Activated T-helper 17 cell treated with anti-CD3 and anti-CD28 coated beads, Interleukin-2, amount 50 U/mL, for 72 hours (primary cell): ENCODE measurements at regions not wholly inside any gene's neighbourhood (a gene's known extent, or its start where the extent isn't known, plus 50 kb on each side); places are given as distances from the start of the nearest gene placed in this dataset.
"Not testable (repeated sequence)": the region's sequence is repeated elsewhere in the genome, so short reads cannot be mapped to it uniquely, and the experiment has no call there.

Experiments used
- ATAC-seq: fragments of 150-1000 bp; cut with Tn5 transposase; replicated peaks from 2 replicates; pipeline ENCODE4 v1.10.0; 2021; ENCODE audit warnings: mild to moderate bottlenecking, moderate library complexity
- H3K27ac Mint-ChIP-seq: one replicate; pipeline ENCODE4 v1.8.0; 2022; ENCODE audit warnings: mixed read lengths
- H3K27me3 Mint-ChIP-seq: one replicate; pipeline ENCODE4 v1.8.0; 2022; ENCODE audit warnings: mixed read lengths
- H3K36me3 Mint-ChIP-seq: one replicate; pipeline ENCODE4 v1.8.0; 2022; ENCODE audit warnings: low read depth, mild to moderate bottlenecking, mixed read lengths
- H3K4me1 Mint-ChIP-seq: one replicate; pipeline ENCODE4 v1.8.0; 2022; ENCODE audit warnings: mixed read lengths
- H3K4me3 Mint-ChIP-seq: one replicate; pipeline ENCODE4 v1.8.0; 2022; ENCODE audit warnings: mild to moderate bottlenecking, mixed read lengths
- H3K9me3 Mint-ChIP-seq: one replicate; pipeline ENCODE4 v1.8.0; 2022; ENCODE audit warnings: mixed read lengths

DNA sequence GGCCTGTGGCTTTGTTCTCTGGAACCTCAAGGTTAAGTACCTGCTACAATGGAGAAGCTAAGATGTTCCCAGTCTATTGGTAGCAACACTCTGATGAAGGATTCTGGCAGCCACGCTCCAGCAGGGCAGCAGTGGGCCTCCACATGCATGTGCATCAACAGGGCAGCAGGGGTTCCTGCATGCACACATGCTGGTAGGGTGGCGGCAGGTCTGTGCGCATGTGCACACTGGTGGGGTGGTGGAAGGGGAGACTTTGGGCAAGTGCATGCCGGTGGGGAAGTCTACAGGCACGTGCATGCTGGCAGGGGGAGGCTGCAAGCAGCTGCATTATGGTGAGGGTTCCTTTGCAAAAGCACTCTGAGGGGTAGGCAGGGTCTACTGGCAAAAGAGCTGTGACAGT lies 160.7 kb downstream of the NKX6-1 start:
- Mint-ChIP-seq H3K27me3 (peaks cover 4% of the 10 kb centered on the region), H3K4me3 (no peak overlapping the region), H3K36me3 (no peaks in the 10 kb centered on the region), H3K27ac (no peak overlapping the region), H3K9me3 (peaks cover 14% of the 10 kb centered on the region), H3K4me1 (no peaks in the 10 kb centered on the region)
- ATAC-seq = no peak

DNA sequence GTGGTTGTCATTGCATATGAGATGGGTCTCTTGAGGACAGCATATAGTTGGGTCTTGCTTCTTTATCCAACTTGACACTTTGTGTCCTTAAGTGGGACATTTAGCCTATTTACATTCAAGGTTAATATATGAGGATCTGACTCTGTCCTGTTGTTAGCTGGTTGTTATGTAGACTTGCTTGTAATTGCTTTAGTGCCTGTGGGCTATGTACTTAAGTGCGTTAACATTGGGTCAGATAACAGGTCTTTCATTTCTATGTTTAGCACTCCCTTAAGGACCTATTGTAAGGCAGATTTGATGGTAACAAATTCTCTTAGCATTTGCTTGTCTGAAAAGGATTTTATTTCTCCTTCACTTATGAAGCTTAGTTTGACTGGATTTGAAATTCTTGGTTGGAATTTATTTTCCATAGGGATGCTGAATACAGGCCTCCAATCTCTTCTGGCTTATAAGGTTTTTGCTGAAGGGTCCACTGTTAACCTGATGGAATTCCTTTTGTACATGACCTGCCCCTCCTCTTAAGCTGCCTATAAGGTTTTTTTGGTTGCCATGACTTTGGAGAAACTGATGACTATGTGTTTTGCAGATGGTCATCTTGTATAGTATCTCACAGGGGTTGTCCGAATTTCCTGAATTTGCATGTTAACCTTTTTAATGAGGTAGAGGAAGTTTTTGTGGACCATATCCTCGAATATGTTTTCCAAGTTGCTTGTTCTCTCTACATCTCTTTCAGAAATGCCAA lies 162.0 kb downstream of the NKX6-1 start:
- peaks cover 4% of the 10 kb centered on the region for H3K27me3 Mint-ChIP-seq
- H3K4me3 Mint-ChIP-seq = no peak overlapping the region
- no peaks in the 10 kb centered on the region for H3K4me1 Mint-ChIP-seq
- peaks cover 11% of the 10 kb centered on the region for H3K9me3 Mint-ChIP-seq
- H3K27ac Mint-ChIP-seq = no peak overlapping the region
- no peak for ATAC-seq
- H3K36me3 Mint-ChIP-seq = no peaks in the 10 kb centered on the region

DNA sequence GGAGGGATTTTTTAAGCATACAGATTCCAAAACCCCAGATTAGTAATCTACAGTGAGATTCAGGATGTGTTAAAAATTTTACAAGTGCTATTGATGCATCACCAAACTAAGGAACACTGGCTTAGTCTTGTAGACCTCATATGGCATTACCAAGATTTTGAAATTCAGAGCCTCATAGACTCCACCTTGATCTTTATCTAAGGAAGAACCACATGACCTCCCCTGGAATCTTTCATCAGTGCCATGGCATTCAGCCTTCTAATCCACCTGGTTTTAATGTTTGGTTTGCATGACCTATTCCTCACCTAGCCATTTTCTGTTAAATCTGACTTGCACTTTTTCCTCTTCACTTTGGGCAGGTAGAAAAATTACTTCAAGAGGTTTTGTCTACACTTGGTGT lies 171.6 kb downstream of the NKX6-1 start:
- Mint-ChIP-seq H3K27ac (no peak overlapping the region), H3K9me3 (peaks cover 3% of the 10 kb centered on the region), H3K27me3 (peaks cover 8% of the 10 kb centered on the region), H3K4me3 (no peak overlapping the region), H3K4me1 (no peaks in the 10 kb centered on the region), H3K36me3 (no peaks in the 10 kb centered on the region)
- ATAC-seq = no peak

DNA sequence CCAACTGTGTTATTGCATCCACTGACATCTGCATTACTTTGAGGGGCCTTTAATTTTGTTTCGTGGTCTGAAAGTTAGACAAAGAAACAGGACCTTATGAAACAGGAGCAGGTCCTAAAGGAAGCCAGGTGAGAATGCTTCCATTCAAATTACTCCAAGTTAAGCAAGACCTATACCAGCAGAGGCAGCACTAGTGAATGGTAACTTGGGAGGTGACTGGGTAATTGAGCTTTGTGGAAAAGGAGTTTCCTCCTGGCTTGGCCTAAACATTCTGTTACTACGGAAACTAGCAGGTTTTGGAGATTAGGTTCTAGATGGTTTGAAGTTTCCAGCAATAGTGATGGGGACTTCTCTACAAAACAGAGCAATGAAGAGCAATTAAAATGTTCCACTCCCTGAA lies 173.5 kb downstream of the NKX6-1 start:
- peaks cover 8% of the 10 kb centered on the region for H3K27me3 Mint-ChIP-seq
- no peaks in the 10 kb centered on the region for H3K36me3 Mint-ChIP-seq
- H3K4me1 Mint-ChIP-seq = no peaks in the 10 kb centered on the region
- peaks cover 3% of the 10 kb centered on the region for H3K9me3 Mint-ChIP-seq
- no peak for ATAC-seq
- H3K27ac Mint-ChIP-seq = no peak overlapping the region
- no peak overlapping the region for H3K4me3 Mint-ChIP-seq

DNA sequence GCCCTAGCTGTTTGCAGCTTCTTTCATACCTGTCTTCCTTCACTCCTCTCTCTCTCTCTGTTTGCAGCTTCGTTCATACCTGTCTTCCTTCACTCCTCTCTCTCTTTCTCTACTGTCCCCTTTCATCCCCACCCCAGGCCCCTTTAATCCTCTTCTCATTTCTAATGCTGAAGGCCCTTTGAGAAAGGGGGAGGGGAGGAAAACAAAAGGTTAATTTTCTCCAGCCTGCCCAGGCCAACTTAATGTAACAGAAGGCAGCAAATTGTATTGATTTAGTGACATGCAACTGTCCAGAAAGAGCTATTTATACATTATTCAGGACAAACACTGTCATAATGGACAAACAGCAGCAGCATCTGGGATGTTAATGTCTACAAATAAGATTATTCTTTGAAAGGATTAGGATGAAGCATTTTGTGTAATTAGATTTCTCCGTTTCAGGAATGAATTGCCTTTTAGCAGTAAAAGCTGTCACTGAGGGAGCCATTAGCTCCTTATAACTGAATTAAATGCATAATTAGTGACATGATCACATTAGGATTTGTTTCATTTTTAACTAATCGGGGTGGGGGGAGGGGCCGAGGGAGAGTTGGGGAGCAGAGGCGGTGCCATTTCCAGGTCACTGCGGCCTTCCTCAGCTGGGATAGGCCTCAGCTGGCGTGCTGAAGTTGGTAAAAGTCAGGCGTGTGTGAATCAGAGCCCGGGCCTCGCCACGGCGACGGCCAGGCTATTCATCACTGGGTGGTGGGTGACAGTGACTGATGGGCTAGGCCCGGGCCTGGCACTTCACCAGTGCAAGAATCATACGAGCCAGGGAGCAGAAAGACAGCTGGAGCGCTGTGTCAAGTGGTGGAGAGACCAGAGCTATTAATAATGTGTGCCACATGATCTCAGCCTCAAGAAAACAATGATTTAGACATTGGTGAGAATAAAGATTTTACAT lies 174.5 kb downstream of the NKX6-1 start:
- Mint-ChIP-seq H3K4me1 (no peaks in the 10 kb centered on the region), H3K27ac (no peak overlapping the region), H3K9me3 (peaks cover 3% of the 10 kb centered on the region), H3K27me3 (peaks cover 8% of the 10 kb centered on the region), H3K4me3 (no peak overlapping the region), H3K36me3 (no peaks in the 10 kb centered on the region)
- no peak for ATAC-seq

DNA sequence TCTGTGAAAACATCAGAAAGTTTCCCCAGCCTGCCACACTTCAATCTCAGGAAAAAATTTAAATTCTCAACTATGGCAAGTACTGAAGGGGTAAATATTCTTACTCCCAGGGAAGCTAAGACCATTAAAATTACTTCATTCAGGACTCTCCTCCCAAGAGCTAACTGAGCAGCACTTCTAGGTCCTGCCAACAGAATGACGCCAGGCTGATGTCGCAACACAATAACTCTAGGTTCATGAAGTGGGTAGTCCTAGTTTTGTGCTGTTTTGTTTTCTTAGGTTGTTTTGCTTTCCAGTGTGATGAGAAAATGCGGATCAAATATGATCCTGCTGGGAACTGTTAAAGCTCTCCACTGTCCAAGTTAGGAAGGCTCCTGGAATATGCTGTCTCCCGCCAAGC lies 180.0 kb downstream of the NKX6-1 start:
- H3K27me3 Mint-ChIP-seq = peaks cover 5% of the 10 kb centered on the region
- no peak overlapping the region for H3K4me3 Mint-ChIP-seq
- H3K4me1 Mint-ChIP-seq = no peaks in the 10 kb centered on the region
- H3K27ac Mint-ChIP-seq = no peak overlapping the region
- H3K36me3 Mint-ChIP-seq = no peaks in the 10 kb centered on the region
- H3K9me3 Mint-ChIP-seq = peaks cover 3% of the 10 kb centered on the region
- no peak for ATAC-seq

DNA sequence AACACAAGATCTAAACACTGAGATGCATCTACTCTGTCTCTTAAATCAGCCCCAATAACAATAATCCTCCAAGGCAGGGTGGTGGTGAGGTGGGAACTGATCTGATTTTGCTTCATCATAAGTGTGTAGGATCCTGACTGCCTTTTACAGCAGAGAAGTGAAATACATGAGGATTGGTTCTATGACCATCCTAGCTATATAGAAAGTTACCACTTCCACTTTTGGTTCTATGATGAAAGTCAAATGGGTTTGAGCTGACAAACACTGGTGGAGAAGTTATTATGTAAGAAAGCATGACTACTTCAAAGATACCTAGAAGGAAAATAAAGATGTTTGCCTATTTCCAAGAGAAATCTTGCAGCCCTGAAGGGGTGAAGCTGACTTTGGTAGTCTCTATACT lies 181.6 kb downstream of the NKX6-1 start:
- no peaks in the 10 kb centered on the region for H3K27me3 Mint-ChIP-seq
- no peak overlapping the region for H3K27ac Mint-ChIP-seq
- ATAC-seq = no peak
- H3K36me3 Mint-ChIP-seq = no peaks in the 10 kb centered on the region
- no peaks in the 10 kb centered on the region for H3K9me3 Mint-ChIP-seq
- no peaks in the 10 kb centered on the region for H3K4me1 Mint-ChIP-seq
- H3K4me3 Mint-ChIP-seq = no peak overlapping the region

DNA sequence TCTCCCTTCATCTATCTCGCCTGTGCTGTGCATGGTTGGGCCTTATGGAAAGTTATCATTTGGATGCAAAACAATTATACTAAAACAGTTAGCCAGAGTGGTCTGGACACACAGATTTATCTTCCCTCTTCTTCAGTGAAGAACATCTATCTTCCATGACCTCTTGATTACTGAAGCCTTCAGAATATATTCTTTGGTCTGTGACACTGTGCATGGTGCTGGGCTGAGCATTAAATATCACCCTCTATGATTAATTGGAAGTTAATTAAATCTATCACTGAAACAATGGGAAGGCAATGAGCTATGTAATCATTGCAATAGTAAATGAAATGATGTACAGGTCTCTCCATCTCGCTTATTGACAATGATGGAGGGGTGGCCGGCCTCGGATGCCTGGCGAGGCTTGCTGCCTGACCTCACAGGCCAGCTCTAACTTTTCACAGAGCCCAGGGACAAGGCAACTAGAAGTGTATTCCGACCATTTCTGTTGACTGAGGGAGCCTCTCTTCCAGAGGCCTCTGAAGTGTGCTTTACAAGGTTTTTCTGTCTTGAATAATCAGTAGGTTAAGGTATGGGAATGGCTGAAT lies 186.6 kb downstream of the NKX6-1 start:
- H3K36me3 Mint-ChIP-seq = no peaks in the 10 kb centered on the region
- H3K4me3 Mint-ChIP-seq = no peak overlapping the region
- H3K4me1 Mint-ChIP-seq = no peaks in the 10 kb centered on the region
- no peaks in the 10 kb centered on the region for H3K9me3 Mint-ChIP-seq
- H3K27me3 Mint-ChIP-seq = no peaks in the 10 kb centered on the region
- no peak for ATAC-seq
- H3K27ac Mint-ChIP-seq = no peak overlapping the region

DNA sequence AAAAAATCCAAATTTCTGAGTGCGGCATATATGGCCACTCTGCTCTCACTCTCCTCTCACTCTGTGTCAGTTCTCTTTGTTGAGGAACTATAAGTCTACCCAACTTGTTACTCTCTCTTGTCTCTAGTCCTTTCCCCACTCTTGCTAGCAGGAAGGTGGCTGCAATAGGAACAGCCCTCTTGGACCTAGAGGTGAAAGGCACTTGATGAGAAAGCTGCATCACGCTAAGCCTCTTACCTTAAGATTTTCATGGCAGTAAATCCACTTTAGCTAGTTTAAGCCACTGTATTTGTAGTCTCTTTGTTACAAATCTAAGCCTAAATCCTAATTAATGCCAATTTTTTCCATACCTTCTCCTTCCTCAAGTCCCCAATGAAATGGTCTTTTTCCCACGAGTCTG lies 189.9 kb downstream of the NKX6-1 start:
- no peak for ATAC-seq
- no peaks in the 10 kb centered on the region for H3K9me3 Mint-ChIP-seq
- no peak overlapping the region for H3K4me3 Mint-ChIP-seq
- H3K27ac Mint-ChIP-seq = no peak overlapping the region
- H3K4me1 Mint-ChIP-seq = no peaks in the 10 kb centered on the region
- no peaks in the 10 kb centered on the region for H3K36me3 Mint-ChIP-seq
- no peaks in the 10 kb centered on the region for H3K27me3 Mint-ChIP-seq

DNA sequence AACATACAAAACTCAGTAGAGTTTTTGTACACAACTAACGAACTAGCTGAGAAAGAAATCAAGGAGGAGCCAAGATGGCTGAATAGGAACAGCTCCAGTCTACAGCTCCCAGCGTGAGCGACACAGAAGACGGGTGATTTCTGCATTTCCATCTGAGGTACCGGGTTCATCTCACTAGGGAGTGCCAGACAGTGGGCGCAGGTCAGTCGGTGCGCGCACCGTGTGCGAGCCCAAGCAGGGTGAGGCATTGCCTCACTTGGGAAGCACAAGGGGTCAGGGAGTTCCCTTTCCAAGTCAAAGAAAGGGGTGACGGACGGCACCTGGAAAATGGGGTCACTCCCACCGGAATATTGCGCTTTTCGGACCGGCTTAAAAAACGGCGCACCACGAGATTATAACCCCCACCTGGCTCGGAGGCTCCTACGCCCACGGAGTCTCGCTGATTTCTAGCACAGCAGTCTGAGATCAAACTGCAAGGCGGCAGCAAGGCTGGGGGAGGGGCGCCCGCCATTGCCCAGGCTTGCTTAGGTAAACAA lies 200.3 kb downstream of the NKX6-1 start:
- H3K4me1 Mint-ChIP-seq, H3K36me3 Mint-ChIP-seq, H3K27ac Mint-ChIP-seq, H3K27me3 Mint-ChIP-seq, H3K4me3 Mint-ChIP-seq, H3K9me3 Mint-ChIP-seq, ATAC-seq: not testable (repeated sequence)

DNA sequence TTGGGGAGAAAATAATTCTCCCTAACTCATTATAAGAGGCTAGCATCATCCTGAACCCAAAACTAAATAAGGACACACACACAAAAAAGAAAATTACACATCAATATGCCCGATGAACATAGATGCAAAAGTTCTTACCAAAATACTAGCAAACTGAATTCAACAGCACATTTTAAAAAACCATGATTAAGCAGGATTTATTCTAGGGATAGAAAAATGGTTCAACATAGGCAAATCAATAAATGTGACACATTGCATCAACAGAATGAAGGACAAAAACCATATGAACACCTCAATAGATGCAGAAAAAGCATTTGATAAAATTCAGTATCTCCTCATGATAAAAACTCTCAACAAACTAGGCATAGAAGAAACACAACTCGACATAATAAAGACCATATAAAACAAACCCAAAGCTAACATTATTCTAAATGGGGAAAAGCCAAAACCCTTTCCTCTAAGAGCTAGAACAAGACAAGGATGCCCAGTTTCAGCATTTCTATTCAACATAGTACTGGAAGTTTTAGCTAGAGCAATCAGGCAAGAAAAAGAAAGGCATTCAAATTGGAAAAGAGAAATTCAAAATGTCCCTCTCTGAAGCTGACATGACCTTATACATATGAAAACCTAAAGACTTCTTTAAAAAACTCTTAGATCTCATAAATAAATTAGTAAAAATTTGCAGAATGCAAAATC lies 200.9 kb downstream of the NKX6-1 start:
- no peak overlapping the region for H3K27ac Mint-ChIP-seq
- H3K4me3 Mint-ChIP-seq = no peak overlapping the region
- peaks cover 5% of the 10 kb centered on the region for H3K9me3 Mint-ChIP-seq
- H3K27me3 Mint-ChIP-seq = peaks cover 4% of the 10 kb centered on the region
- no peaks in the 10 kb centered on the region for H3K36me3 Mint-ChIP-seq
- no peaks in the 10 kb centered on the region for H3K4me1 Mint-ChIP-seq
- no peak for ATAC-seq

DNA sequence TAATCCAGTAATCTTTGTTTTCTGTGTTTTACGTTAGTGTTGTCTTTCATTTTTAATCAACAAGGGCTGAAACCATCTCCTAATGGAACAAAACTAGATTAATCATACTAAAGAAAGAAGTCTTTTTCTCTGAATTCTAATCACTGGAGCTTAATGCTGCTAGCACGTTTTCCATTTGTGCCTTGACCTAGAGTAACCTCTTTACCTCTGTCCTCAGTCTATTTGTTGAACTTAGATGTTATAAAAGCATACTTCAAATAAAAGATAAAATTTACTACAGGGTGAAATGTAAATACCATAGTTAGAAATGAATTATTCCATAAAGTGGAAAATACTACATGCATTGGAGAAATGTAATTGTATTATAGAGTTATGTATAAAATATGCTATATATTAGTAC lies 207.1 kb downstream of the NKX6-1 start:
- no peak overlapping the region for H3K27ac Mint-ChIP-seq
- H3K4me1 Mint-ChIP-seq = no peaks in the 10 kb centered on the region
- peaks cover 12% of the 10 kb centered on the region for H3K9me3 Mint-ChIP-seq
- ATAC-seq = no peak
- no peak overlapping the region for H3K4me3 Mint-ChIP-seq
- peaks cover 2% of the 10 kb centered on the region for H3K27me3 Mint-ChIP-seq
- H3K36me3 Mint-ChIP-seq = no peaks in the 10 kb centered on the region

DNA sequence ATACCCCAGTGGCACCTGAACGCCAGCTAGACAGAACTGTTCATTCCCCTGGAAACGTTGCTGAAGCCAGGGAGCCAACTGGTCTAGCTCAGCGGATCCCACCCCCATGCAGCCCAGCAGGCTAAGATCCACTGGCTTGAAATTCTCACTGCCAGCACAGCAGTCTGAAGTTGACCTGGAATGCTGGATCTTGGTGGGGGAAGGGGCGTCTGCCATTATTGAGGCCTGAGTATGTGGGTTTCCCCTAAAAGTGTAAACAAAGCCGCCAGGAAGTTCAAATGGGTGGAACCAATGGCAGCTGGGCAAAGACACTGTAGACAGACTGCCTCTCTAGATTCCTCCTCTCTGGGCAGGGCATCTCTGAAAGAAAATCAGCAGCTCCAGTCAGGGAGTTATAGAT lies 213.0 kb downstream of the NKX6-1 start:
- no peak overlapping the region for H3K27ac Mint-ChIP-seq
- H3K27me3 Mint-ChIP-seq = peaks cover 3% of the 10 kb centered on the region
- H3K4me3 Mint-ChIP-seq = no peak overlapping the region
- ATAC-seq = no peak
- H3K36me3 Mint-ChIP-seq = no peaks in the 10 kb centered on the region
- peaks cover 13% of the 10 kb centered on the region for H3K9me3 Mint-ChIP-seq
- H3K4me1 Mint-ChIP-seq = no peaks in the 10 kb centered on the region

DNA sequence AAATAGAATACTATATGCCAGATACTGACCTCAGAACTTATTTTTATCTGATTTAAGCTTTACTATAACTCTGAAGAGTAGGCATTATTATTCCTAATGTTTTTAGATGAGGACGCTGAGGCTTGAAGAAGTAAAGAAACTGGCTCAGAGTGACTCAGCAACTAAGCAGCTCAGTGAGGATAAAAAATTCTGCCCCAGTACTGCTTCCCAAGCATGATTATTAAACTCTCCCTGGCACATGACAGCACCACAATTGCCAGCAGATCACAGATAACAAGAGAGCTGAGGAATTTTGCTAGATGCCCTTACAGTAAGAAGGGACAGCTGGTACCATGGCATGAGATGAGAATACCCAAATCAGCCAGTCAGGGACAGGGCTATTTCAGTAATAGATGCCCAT lies 219.4 kb downstream of the NKX6-1 start:
- H3K27me3 Mint-ChIP-seq = no peaks in the 10 kb centered on the region
- H3K36me3 Mint-ChIP-seq = no peaks in the 10 kb centered on the region
- no peaks in the 10 kb centered on the region for H3K9me3 Mint-ChIP-seq
- H3K4me1 Mint-ChIP-seq = no peaks in the 10 kb centered on the region
- no peak overlapping the region for H3K4me3 Mint-ChIP-seq
- no peak overlapping the region for H3K27ac Mint-ChIP-seq
- ATAC-seq = no peak
